ENCODE measurements at regions not wholly inside any gene's neighbourhood (a gene's known extent, or its start where the extent isn't known, plus 50 kb on each side); places are given as distances from the start of the nearest gene placed in this dataset.

GRCh38 chr10:112875476-112876267 is 74.4 kb upstream of the TCF7L2 start:
- no peaks in the 10 kb centered on the region for H3F3A ChIP-seq (replicated peaks; ENCODE audit: insufficient read depth)
- TF ChIP-seq RFX5 (IDR thresholded peaks at IDR 0.05; ENCODE audit: low read length) (no peak), FOSL2 (IDR thresholded peaks at IDR 0.05; ENCODE audit: borderline replicate concordance, low read depth) (0 out of 2 replicates have a peak, but pooled peaks have one; percentile 19)
- no peak overlapping the region for H3K4me3 ChIP-seq (ENCODE audit: low read depth in 2 of 2, low read length in 1 of 2)
- no peak overlapping the region for H3K4me2 ChIP-seq
- no peaks in the 10 kb centered on the region for H3K27me3 ChIP-seq (ENCODE audit: insufficient read depth)
- no peak for DNase-seq
- H2AFZ ChIP-seq (ENCODE audit: low read depth), result no peak overlapping the region
- H3K27ac ChIP-seq (ENCODE audit: low read depth in 2 of 2, low read length in 1 of 2), result no peak overlapping the region
- no peaks in the 10 kb centered on the region for H3K79me2 ChIP-seq (ENCODE audit: insufficient read depth)
- H3K36me3 ChIP-seq (replicated peaks in 1 of 2; ENCODE audit: control insufficient read depth in 1 of 2, insufficient read depth in 2 of 2, low read length in 1 of 2), result no peaks in the 10 kb centered on the region
- H4K20me1 ChIP-seq (ENCODE audit: insufficient read depth), result no peaks in the 10 kb centered on the region
- 26% methylated on average over 4 of the region's 5 CpGs for WGBS (ENCODE audit: low lambda C conversion rate)
- ChIA-PET CTCF (interaction anchor here (0.6 kb wide), 1 partner anchor 111 kb away, joined by 3 read pairs; no protein-coding TSS in a partner anchor), POLR2A (no interaction called here)
- no peaks in the 10 kb centered on the region for H3K4me1 ChIP-seq (ENCODE audit: control insufficient read depth in 1 of 2, insufficient read depth in 2 of 2, low read depth in 1 of 2, low read length in 1 of 2)
- no peaks in the 10 kb centered on the region for H3K9me3 ChIP-seq
- no peak overlapping the region for H3K9ac ChIP-seq
- H3K9me2 ChIP-seq, result no peaks in the 10 kb centered on the region

GRCh38 chr10:112880633-112881530 is 69.2 kb upstream of the TCF7L2 start:
- TF ChIP-seq TEAD4 (IDR thresholded peaks at IDR 0.05; ENCODE audit: borderline replicate concordance, insufficient read depth), result no peak
- no peak for TF ChIP-seq CHD2 (IDR thresholded peaks at IDR 0.05; ENCODE audit: low read length, partially characterized antibody)
- TF ChIP-seq FOXJ3 (CRISPR knock-in tag; IDR thresholded peaks at IDR 0.05), result no peak
- no peak for TF ChIP-seq FOXM1 (IDR thresholded peaks at IDR 0.05; ENCODE audit: low read depth)
- TF ChIP-seq RXRA (IDR thresholded peaks at IDR 0.05; ENCODE audit: borderline replicate concordance, low read depth), result no peak
- TF ChIP-seq, protein P1, sequence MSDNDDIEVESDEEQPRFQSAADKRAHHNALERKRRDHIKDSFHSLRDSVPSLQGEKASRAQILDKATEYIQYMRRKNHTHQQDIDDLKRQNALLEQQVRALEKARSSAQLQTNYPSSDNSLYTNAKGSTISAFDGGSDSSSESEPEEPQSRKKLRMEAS (IDR thresholded peaks at IDR 0.05; ENCODE audit: low read depth), result no peak
- no peak for TF ChIP-seq GABPA (IDR thresholded peaks at IDR 0.05; ENCODE audit: low read depth)
- TF ChIP-seq, protein P2, sequence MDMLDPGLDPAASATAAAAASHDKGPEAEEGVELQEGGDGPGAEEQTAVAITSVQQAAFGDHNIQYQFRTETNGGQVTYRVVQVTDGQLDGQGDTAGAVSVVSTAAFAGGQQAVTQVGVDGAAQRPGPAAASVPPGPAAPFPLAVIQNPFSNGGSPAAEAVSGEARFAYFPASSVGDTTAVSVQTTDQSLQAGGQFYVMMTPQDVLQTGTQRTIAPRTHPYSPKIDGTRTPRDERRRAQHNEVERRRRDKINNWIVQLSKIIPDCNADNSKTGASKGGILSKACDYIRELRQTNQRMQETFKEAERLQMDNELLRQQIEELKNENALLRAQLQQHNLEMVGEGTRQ (IDR thresholded peaks at IDR 0.05; ENCODE audit: borderline replicate concordance, low read depth, low read length), result no peak
- no peak for TF ChIP-seq RAD21 (IDR thresholded peaks at IDR 0.05; ENCODE audit: low read length)
- TF ChIP-seq, protein P3, sequence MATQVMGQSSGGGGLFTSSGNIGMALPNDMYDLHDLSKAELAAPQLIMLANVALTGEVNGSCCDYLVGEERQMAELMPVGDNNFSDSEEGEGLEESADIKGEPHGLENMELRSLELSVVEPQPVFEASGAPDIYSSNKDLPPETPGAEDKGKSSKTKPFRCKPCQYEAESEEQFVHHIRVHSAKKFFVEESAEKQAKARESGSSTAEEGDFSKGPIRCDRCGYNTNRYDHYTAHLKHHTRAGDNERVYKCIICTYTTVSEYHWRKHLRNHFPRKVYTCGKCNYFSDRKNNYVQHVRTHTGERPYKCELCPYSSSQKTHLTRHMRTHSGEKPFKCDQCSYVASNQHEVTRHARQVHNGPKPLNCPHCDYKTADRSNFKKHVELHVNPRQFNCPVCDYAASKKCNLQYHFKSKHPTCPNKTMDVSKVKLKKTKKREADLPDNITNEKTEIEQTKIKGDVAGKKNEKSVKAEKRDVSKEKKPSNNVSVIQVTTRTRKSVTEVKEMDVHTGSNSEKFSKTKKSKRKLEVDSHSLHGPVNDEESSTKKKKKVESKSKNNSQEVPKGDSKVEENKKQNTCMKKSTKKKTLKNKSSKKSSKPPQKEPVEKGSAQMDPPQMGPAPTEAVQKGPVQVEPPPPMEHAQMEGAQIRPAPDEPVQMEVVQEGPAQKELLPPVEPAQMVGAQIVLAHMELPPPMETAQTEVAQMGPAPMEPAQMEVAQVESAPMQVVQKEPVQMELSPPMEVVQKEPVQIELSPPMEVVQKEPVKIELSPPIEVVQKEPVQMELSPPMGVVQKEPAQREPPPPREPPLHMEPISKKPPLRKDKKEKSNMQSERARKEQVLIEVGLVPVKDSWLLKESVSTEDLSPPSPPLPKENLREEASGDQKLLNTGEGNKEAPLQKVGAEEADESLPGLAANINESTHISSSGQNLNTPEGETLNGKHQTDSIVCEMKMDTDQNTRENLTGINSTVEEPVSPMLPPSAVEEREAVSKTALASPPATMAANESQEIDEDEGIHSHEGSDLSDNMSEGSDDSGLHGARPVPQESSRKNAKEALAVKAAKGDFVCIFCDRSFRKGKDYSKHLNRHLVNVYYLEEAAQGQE (IDR thresholded peaks at IDR 0.05; ENCODE audit: low read depth, low read length), result no peak
- TF ChIP-seq MEF2A (IDR thresholded peaks at IDR 0.05; ENCODE audit: borderline replicate concordance, low read depth), result no peak
- no peaks in the 10 kb centered on the region for H3K9me3 ChIP-seq
- H3K4me1 ChIP-seq (ENCODE audit: control insufficient read depth in 1 of 2, insufficient read depth in 2 of 2, low read depth in 1 of 2, low read length in 1 of 2), result no peaks in the 10 kb centered on the region
- WGBS (ENCODE audit: low lambda C conversion rate), result 70% methylated on average over 5 of the region's 5 CpGs
- H3K4me2 ChIP-seq, result no peak overlapping the region
- no peaks in the 10 kb centered on the region for H3K9me2 ChIP-seq
- H3K27me3 ChIP-seq (ENCODE audit: insufficient read depth), result no peaks in the 10 kb centered on the region
- H4K20me1 ChIP-seq (ENCODE audit: insufficient read depth), result no peaks in the 10 kb centered on the region
- no peak for DNase-seq
- CTCF ChIA-PET, result no interaction called here
- no peaks in the 10 kb centered on the region for H3K36me3 ChIP-seq (replicated peaks in 1 of 2; ENCODE audit: control insufficient read depth in 1 of 2, insufficient read depth in 2 of 2, low read length in 1 of 2)
- H3K4me3 ChIP-seq (ENCODE audit: low read depth in 2 of 2, low read length in 1 of 2), result no peak overlapping the region
- no peak overlapping the region for H3K27ac ChIP-seq (ENCODE audit: low read depth in 2 of 2, low read length in 1 of 2)
- no peak overlapping the region for H2AFZ ChIP-seq (ENCODE audit: low read depth)
- no peaks in the 10 kb centered on the region for H3K79me2 ChIP-seq (ENCODE audit: insufficient read depth)
- POLR2A ChIA-PET, result no interaction called here
- no peak overlapping the region for H3K9ac ChIP-seq
- no peaks in the 10 kb centered on the region for H3F3A ChIP-seq (replicated peaks; ENCODE audit: insufficient read depth)
